ENCODE measurements at regions not wholly inside any gene's neighbourhood (a gene's known extent, or its start where the extent isn't known, plus 50 kb on each side); places are given as distances from the start of the nearest gene placed in this dataset.

- POLR2A ChIA-PET = no interaction called here
- H3K36me3 ChIP-seq (ENCODE audit: control insufficient read depth, insufficient read depth, low read length) = no peaks in the 10 kb centered on the region
- H3K4me3 ChIP-seq (ENCODE audit: low read depth, low read length) = no peak overlapping the region
- no peak for TF ChIP-seq CTCF (IDR thresholded peaks at IDR 0.05; ENCODE audit: insufficient read depth, low read depth, low read length)
- H3K27me3 ChIP-seq (ENCODE audit: control insufficient read depth, insufficient read depth, low read length) = no peaks in the 10 kb centered on the region
- DNase-seq (ENCODE audit: low read depth) = no peak
- CTCF ChIA-PET = no interaction called here
These were observed 118.9 kb downstream of the TOMM20 start for GRCh38 chr1:235009561-235010306.

- no peak overlapping the region for H3K4me3 ChIP-seq (ENCODE audit: low read depth, low read length)
- ChIA-PET POLR2A (no interaction called here), CTCF (no interaction called here)
- no peak for TF ChIP-seq CTCF (IDR thresholded peaks at IDR 0.05; ENCODE audit: insufficient read depth, low read depth, low read length)
- DNase-seq (ENCODE audit: low read depth) = no peak
- no peaks in the 10 kb centered on the region for H3K27me3 ChIP-seq (ENCODE audit: control insufficient read depth, insufficient read depth, low read length)
- H3K36me3 ChIP-seq (ENCODE audit: control insufficient read depth, insufficient read depth, low read length) = no peaks in the 10 kb centered on the region
These were observed 119.6 kb downstream of the TOMM20 start for GRCh38 chr1:235009074-235009473.

GRCh38 chr1:235008239-235008638, 120.4 kb downstream of the TOMM20 start:
- DNase-seq (ENCODE audit: low read depth) = no peak
- POLR2A ChIA-PET = interaction anchor here (0.5 kb wide), 1 partner anchor 284 kb away, joined by 5 read pairs; no protein-coding TSS in a partner anchor
- no peak for TF ChIP-seq CTCF (IDR thresholded peaks at IDR 0.05; ENCODE audit: insufficient read depth, low read depth, low read length)
- Histone ChIP-seq H3K4me3 (ENCODE audit: low read depth, low read length) (no peak overlapping the region), H3K27me3 (ENCODE audit: control insufficient read depth, insufficient read depth, low read length) (no peaks in the 10 kb centered on the region), H3K36me3 (ENCODE audit: control insufficient read depth, insufficient read depth, low read length) (no peaks in the 10 kb centered on the region)
- CTCF ChIA-PET = interaction anchor here (1.1 kb wide), 1 partner anchor 76 kb away, joined by 3 read pairs; no protein-coding TSS in a partner anchor

DNA sequence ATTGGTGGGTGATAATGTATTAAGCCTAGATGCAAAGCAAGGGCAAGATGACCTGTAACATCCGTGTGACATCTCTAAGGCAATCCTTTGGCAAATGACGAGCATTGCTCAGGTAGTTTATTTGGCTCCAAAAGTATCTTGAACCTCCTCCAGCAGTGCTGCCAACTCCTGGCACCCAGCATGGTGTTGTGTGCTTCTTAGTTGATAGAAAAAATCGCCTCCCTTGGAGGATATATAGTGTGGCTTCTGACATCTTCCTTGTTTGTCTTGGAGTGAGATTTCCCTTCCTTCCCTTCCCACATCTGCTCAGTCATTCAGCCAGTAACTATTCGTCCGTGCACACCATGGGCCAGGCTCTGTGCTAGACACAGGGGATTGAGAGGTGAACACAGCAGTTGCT, 121.8 kb downstream of the TOMM20 start:
- Histone ChIP-seq H3K27me3 (ENCODE audit: control insufficient read depth, insufficient read depth, low read length) (no peaks in the 10 kb centered on the region), H3K36me3 (ENCODE audit: control insufficient read depth, insufficient read depth, low read length) (no peaks in the 10 kb centered on the region), H3K4me3 (ENCODE audit: low read depth, low read length) (no peak overlapping the region)
- CTCF ChIA-PET = no interaction called here
- TF ChIP-seq CTCF (IDR thresholded peaks at IDR 0.05; ENCODE audit: insufficient read depth, low read depth, low read length) = no peak
- POLR2A ChIA-PET = no interaction called here
- DNase-seq (ENCODE audit: low read depth) = no peak

DNA sequence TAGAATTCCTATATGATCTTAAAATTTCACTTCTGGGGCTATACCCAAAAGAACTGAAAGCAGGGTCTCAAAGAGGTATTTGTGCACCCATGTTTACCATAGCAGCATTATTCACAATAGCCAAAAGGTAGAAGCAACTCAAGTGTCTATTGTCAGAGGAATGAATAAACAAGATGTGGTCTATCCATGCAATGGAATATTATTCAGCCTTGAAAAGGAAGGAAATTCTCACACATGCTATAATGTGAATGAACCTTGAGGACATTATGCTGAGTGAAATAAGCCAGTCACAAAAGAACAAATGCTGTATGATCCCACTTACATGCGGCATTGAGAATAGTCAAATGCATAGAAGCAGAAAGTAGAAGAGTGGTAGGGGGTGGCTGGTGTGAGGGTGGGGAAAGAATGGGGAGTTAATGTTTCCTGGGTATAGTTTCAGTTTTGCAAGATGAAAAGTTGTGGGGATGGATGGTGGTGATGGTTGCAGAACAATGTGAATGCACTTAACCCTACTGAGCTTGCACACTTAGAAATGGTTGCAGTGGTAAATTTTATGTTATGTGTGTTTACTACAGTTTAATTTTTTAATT, 122.4 kb downstream of the TOMM20 start:
- no peak for DNase-seq (ENCODE audit: low read depth)
- H3K4me3 ChIP-seq (ENCODE audit: low read depth, low read length) = no peak overlapping the region
- ChIA-PET CTCF (no interaction called here), POLR2A (no interaction called here)
- no peaks in the 10 kb centered on the region for H3K36me3 ChIP-seq (ENCODE audit: control insufficient read depth, insufficient read depth, low read length)
- no peaks in the 10 kb centered on the region for H3K27me3 ChIP-seq (ENCODE audit: control insufficient read depth, insufficient read depth, low read length)
- TF ChIP-seq CTCF (IDR thresholded peaks at IDR 0.05; ENCODE audit: insufficient read depth, low read depth, low read length) = no peak

Data from BJ (cell line).